Vagina (tissue), 2 donors: ENCODE measurements at regions not wholly inside any gene's neighbourhood (a gene's known extent, or its start where the extent isn't known, plus 50 kb on each side); places are given as distances from the start of the nearest gene placed in this dataset.

Experiments
- CTCF ChIP-seq, 3 experiments: fragments of 450-650 bp in 2 of 3; fragments of 200-600 bp in 1 of 3; sonication (generic) in 1 of 3; IDR thresholded peaks; one replicate each; pipeline ENCODE4 v1.5.1; 2017 to 2019; ENCODE audit warnings: antibody characterized with exemption in 3 of 3, mild to moderate bottlenecking in 2 of 3, moderate library complexity in 2 of 3
- POLR2AphosphoS5 ChIP-seq, 2 donors: sonication (generic); formaldehyde crosslinking; IDR thresholded peaks; one replicate each; pipeline ENCODE4 v1.9.0; 2017; ENCODE audit warnings: antibody characterized with exemption in 2 of 2, mild to moderate bottlenecking in 2 of 2, low read depth in 1 of 2; ENCODE audit not compliant: insufficient read depth in 1 of 2

GRCh38 chr13:78137404-78138142, 218.9 kb upstream of the EDNRB start:
- TF ChIP-seq CTCF (IDR thresholded peaks at IDR 0.05) (peak in 2 of 3 experiments; percentile 38 to 43), POLR2AphosphoS5 (IDR thresholded peaks at IDR 0.05; ENCODE audit: insufficient read depth in 1 of 2, low read depth in 1 of 2) (no peak)
